Epithelial cell of esophagus (primary cell): ENCODE measurements at regions not wholly inside any gene's neighbourhood (a gene's known extent, or its start where the extent isn't known, plus 50 kb on each side); places are given as distances from the start of the nearest gene placed in this dataset.

ENCODE experiments used
- DNase-seq: peaks from one replicate; pipeline ENCODE4 v3.0.0; 2010; ENCODE audit warnings: low read depth
- H3K4me3 ChIP-seq: 2 replicates; pipeline ENCODE4 v1.5.1; 2011; ENCODE audit warnings: mild to moderate bottlenecking, low read length, control low read depth
- CTCF ChIP-seq: IDR thresholded peaks from 2 replicates; pipeline ENCODE4 v1.5.1; 2011; ENCODE audit warnings: low read depth, mild to moderate bottlenecking, low read length, control low read depth, inconsistent platforms; ENCODE audit not compliant: insufficient read depth; ENCODE audit errors: missing control alignments

- DNase-seq = no peak
- no peak for TF ChIP-seq CTCF
- H3K4me3 ChIP-seq = no peak overlapping the region
Observed at GRCh38 chr12:60468546-60468945, 872.7 kb downstream of the SLC16A7 start.

- H3K4me3 ChIP-seq = no peak overlapping the region
Observed at GRCh38 chr12:60475825-60476224, 880.0 kb downstream of the SLC16A7 start.

GRCh38 chr12:60487284-60487683 lies 891.5 kb downstream of the SLC16A7 start:
- DNase-seq = peak; percentile 20
- no peak overlapping the region for H3K4me3 ChIP-seq
- TF ChIP-seq CTCF = no peak

More at GRCh38 chr12:60475825-60476224, 880.0 kb downstream of the SLC16A7 start:
- no peak for DNase-seq
- TF ChIP-seq CTCF = no peak

- DNase-seq = peak; percentile 66
- H3K4me3 ChIP-seq = no peak overlapping the region
- no peak for TF ChIP-seq CTCF
Observed at GRCh38 chr12:60489071-60489470, 893.2 kb downstream of the SLC16A7 start.

- no peak overlapping the region for H3K4me3 ChIP-seq
- TF ChIP-seq CTCF = peak; percentile 76
- DNase-seq = peak; percentile 55
Observed at GRCh38 chr12:60494244-60494643, 898.4 kb downstream of the SLC16A7 start.

- TF ChIP-seq CTCF = no peak
- no peak overlapping the region for H3K4me3 ChIP-seq
Observed at GRCh38 chr12:60498656-60499055, 902.8 kb downstream of the SLC16A7 start.

GRCh38 chr12:60501124-60501729 lies 905.4 kb downstream of the SLC16A7 start:
- H3K4me3 ChIP-seq = no peak overlapping the region
- no peak for TF ChIP-seq CTCF
- DNase-seq = peak; percentile 4

More at GRCh38 chr12:60498656-60499055, 902.8 kb downstream of the SLC16A7 start:
- no peak for DNase-seq
